HG02678 (cell line): ENCODE measurements at regions not wholly inside any gene's neighbourhood (a gene's known extent, or its start where the extent isn't known, plus 50 kb on each side); places are given as distances from the start of the nearest gene placed in this dataset.

Experiments
- ATAC-seq: cut with Tn5 transposase; IDR thresholded peaks from one replicate; pipeline ENCODE4 v1.9.1; 2021; ENCODE audit warnings: mild to moderate bottlenecking, moderate library complexity; ENCODE audit not compliant: unreplicated experiment

DNA sequence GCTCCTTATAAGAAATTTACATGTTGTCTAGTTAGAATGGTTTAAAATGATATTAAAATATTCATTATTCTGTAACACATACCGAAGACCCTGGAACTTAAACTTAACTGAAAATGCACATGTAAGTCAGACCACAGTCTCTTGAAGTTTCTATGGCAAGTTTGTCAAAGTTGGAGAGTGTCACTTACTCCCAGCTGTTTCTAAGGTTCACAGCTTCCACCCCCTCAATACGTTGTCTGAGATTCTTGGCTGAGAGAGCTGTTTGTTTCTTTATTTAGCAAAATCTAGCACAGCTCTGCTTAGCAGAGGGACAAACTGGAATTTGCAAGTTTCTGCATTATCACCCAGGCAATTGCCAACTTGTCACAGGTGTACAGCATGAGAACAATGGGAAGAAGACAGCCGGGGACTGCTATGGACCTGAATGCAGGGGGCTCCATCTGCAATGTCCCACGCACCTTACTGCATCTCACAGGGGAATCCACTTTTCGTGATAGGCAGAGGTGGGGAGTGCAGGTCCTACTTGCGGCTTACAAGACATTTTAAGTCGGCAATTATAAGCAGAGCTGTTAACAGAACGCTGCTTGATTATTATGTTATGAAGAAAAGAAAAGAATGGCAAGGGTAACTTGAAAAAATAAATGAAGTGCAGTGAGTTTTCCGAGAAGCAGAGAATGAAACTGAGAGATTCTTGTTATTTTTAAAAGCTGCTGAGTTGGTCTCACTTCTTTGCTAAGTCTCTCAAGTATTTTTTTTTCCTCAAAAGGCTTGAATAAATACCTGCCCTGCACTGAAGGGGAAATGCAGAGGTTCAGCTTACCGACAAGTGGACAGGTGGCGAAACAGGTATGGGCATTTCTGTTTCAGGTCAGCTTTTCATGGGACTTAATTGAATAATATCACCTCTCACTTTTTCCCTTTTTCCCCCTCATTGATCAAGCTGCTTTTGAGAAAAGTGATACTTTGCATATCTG is 1072.1 kb upstream of the FANCL start:
- ATAC-seq, result no peak

DNA sequence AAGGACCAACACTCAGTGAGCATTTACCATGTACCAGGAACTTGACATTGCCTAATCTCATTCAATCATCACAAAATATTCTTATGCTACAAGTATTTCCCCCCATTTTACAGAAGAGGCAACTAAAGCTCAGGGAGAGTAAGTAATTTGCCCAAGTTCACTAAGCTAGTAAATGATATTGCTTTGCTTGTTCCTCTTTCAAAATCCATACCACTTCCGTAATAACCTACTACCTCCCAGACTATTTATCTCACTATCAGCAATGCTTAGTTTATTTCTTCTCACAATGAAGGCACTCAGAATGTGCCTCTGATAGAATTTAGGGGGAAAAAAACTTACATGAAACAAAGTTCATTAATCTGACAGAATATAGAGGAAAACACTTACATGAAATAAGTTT is 1070.9 kb upstream of the FANCL start:
- ATAC-seq, result no peak

DNA sequence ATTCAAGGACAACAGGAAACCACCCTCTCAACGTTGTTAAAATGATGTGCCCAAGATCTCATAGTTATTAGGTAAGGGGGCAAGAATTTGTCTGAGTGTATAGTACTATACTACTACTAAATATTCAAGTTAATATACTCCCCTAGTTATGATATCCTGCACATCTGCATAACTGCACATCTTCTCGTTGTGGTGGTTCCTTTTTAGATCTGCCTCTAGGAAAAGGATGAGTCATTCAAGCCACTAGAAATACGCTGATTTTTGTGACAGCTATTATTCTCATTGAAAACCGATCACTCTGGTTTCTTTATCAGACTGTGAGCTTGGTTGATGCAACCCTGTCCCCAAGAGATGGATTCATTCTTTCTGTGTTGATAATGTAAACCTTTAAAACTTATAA is 1067.0 kb upstream of the FANCL start:
- no peak for ATAC-seq

- ATAC-seq, result no peak
Measured at GRCh38 chr2:59307196-59307595, 1066.1 kb upstream of the FANCL start.

- ATAC-seq, result no peak
Measured at GRCh38 chr2:59303272-59303671, 1062.1 kb upstream of the FANCL start.

- ATAC-seq, result no peak
Measured at GRCh38 chr2:59302683-59303082, 1061.6 kb upstream of the FANCL start.

DNA sequence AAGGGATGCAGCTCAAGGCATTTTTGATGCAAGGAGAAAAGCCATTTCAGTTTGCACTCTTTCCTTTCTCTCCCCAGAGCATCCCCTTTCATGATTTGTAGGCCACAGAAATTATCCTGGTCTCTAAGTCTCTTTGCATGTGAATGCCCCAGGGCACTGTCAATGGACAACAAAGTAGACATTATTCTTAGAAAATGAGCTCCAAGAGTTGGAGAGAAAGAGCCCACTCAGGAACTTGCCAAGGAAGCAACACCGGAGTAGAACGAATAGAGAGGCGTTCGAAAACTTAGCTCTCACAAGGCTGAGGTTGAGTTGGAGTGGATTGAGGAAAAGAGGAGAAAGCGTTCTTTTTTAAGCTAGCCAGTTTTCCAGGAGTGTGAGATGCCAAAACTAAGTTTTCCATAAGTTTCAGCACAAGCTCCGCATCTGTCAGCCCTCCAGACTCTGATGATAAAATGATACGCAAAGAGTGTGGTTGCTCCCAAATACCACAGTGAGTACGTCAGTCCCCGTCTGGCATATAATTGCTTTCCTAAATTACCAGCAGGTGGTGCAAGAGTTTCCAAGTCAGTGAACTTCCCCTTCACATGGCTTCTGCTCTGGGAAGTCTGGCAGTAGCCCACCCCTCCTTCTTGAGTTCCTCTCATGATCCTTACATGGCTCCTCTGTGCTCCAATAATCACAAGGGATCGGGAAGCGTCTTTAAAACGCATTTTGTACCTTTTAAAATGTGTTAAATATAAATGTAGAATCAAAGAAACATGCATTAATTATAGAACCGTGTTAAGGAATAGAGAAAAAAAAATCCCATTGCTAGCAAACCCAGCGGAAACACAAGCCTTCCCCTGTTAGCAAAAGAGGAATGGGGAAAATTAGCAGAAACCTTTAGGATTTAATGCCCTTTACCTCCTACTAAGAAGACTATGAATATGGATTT is 1060.6 kb upstream of the FANCL start:
- ATAC-seq, result peak; percentile 80

GRCh38 chr2:59297816-59298215 is 1056.7 kb upstream of the FANCL start:
- no peak for ATAC-seq

- no peak for ATAC-seq
Measured at GRCh38 chr2:59296279-59296678, 1055.2 kb upstream of the FANCL start.

DNA sequence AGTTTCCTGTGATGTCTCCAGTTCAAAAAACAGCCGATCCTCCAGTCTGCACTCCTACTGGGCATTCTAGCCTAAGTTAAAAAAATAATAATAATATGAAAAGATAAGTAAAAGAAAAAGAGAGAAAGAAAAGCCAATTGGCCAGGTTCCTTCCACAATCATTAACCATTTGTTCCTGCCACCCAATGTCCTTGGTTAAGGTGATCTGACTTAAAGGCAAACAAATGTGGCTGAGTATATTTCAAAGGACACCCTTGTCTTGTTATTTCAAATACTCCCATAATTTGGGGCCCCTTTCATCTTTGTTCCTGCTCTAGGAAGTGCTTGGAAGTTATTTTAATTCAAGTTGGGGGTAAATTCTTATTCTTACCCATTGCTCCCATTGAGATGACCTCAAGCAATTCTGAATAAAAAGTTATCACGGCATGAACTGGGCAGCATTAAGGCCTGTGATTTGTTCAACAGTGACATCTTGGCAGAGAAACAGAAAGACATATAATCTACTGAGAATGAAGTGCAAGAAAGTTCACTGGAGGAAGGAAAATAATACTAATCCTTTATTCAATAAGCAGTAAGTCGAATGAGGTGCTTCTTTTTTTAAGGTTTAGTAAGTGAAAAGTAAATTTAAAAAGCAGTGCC is 1054.5 kb upstream of the FANCL start:
- no peak for ATAC-seq

- no peak for ATAC-seq
Measured at GRCh38 chr2:59288771-59289170, 1047.6 kb upstream of the FANCL start.

DNA sequence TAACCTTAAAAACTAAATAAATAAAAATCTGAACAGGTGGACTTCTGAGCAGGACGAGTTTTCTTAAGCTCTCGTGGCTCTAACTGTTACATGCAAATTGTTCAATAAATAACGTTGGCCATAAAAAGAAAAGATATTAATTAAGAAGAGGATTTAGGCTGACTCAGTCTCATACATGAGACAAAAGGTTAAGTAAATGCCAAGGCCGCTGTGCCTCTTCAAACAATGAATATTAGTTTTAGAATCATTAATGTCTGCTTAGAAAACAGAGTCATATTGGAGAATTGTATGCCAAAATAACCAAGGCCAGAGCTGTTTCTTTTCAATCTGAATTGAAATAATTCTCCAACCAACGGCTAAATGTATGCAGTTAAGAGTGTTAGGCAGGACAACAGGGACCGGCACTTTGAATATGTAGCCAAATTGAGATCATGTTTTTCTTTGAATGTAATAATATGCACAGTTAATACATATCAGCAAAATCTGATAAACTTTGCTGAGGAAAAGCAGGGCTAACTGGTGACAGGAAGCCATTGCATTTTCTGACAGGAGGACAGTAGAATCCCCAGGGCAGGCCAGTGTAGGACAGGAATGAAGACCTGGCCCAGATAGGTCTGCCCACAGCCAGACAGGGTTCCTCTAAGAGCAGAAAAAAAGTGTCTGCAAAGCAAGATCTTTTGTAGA is 1041.4 kb upstream of the FANCL start:
- no peak for ATAC-seq

DNA sequence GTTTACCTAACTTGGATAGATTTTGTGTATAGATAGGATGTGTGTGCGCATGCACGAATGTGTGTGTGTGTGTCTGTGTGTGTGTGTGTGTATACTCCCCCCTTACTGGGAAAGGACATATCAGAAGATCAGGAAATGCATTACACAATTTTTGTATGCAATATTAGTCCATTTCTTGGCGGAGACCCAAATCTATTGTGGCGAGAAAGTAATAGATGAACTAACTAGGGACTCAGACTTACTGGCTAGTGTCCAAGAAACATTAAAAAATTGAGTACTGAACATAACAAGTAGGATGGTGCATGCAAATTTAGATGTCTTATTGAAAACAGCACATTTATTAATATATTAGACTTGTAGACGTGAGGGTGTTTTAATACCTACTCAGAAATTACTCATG is 1036.5 kb upstream of the FANCL start:
- no peak for ATAC-seq

GRCh38 chr2:59276917-59277316 is 1035.8 kb upstream of the FANCL start:
- peak; percentile 46 for ATAC-seq

DNA sequence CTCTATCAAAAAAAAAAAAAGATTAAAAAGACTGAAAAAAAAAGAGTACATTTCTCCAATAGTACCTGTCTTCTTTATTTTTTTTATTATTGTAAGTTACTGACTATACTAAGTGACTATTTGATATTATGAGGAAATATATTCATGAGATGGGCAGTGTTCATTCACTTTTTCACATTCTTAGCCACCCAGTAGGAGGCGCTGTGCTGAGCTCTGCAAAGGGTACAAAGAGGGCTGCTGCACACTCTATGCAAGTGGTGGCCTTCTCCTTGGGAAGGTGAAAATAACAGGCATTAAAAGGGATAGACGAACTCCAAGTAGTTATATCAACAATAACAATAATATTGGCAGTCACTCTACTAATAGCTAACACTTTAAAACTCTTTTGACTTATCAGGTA is 1034.9 kb upstream of the FANCL start:
- no peak for ATAC-seq

DNA sequence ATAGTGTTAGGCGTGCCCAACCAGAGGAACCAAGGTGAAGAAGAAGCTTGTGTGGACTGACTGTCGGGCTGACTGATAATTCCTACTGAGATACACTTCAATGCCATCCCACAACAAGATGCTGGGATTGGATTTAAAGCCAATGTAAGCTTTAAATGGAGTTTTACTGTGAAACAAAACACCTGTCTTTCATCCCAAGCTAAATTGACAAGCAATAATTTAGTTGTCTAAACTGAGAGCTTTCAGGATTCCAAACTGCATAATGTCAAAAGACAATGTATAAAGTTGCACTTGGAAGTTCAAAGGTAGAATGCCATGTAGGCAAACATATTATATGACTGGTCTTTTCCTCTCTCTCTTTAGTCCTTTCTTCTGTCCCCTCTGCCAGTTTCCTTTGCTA is 1025.3 kb upstream of the FANCL start:
- ATAC-seq, result no peak

- no peak for ATAC-seq
Measured at GRCh38 chr2:59259913-59260312, 1018.8 kb upstream of the FANCL start.

- no peak for ATAC-seq
Measured at GRCh38 chr2:59256290-59256689, 1015.2 kb upstream of the FANCL start.

- no peak for ATAC-seq
Measured at GRCh38 chr2:59254279-59254678, 1013.2 kb upstream of the FANCL start.

- no peak for ATAC-seq
Measured at GRCh38 chr2:59250307-59250677, 1009.2 kb upstream of the FANCL start.
